ENCODE measurements at regions not wholly inside any gene's neighbourhood (a gene's known extent, or its start where the extent isn't known, plus 50 kb on each side); places are given as distances from the start of the nearest gene placed in this dataset.
A peak's percentile ranks its signal among the peaks of the same experiment; 100 is the strongest.

DNA sequence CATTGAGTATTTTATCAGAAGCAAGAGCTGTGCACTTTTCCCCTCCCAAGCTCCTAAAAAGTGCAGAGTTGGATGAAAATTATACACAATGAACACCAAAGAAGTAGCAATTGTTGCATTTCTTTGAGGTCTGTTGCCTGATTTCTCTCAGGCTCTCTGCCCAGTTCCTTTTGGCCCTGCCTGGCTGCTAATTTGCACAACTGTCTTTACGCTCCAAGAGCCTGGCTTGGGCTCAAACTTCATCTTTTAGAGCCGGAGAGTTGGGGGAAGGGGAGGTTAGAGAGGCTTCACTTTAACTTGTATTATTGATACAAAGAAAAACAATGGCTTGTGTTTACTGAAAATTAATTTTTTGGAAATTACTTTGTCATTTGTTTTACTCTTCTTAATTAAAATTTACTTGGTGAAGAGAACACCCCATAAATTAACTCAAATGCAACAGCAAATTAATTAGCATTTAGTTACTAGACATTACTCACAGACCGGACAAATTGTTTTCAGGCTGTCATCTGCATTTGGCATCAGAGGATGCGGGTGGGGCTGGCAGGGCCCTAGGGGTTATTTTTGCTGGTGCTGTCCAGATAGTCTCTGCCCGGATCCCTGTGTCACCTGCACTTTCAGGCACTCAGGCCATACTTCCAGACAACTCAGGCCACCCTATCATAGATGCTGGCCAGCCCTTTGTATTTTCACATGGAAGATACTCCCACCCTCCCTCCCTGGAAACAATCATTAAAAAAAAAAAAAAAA lies 407.3 kb downstream of the NXPE2 start:
- no peak for DNase-seq

DNA sequence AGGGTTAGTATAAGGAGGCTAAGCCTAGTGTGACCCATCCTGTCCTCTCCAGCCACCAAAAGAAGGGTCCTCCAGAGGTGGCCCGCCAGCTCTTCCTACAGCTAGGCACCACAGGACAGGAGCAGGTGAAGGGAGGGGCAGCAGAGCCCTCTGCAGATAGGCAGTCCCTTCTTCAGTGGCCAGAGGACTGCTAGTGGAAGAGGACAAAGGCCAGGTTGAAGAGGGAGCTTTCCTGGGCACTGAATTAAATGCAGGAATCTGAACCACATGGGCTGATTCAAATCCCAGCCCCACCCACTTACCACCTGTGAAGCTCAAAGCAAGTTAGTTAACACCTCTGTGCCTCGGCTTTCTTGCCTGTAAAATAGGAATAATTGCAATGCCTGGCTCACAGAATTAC lies 409.5 kb downstream of the NXPE2 start:
- DNase-seq: no peak

DNA sequence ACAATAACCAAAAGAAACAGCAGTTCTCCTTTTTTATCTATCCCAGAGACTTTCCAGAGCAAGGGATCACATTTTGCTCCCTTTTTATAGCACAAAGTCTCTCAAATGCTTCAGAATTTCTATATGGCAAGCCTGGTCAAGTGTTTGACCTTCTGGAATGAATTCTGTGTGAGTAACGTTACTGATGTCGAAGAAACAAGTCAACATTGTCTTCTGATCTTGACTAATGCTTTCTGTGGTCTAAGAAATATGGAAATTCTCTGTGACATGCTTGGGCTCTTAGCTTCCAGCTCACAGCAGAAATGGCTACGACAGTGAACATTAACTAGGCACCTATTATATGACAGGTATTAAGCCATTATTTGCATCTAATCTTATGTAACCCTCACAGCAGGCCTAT lies 411.7 kb downstream of the CADM1 start:
- DNase-seq: no peak

DNA sequence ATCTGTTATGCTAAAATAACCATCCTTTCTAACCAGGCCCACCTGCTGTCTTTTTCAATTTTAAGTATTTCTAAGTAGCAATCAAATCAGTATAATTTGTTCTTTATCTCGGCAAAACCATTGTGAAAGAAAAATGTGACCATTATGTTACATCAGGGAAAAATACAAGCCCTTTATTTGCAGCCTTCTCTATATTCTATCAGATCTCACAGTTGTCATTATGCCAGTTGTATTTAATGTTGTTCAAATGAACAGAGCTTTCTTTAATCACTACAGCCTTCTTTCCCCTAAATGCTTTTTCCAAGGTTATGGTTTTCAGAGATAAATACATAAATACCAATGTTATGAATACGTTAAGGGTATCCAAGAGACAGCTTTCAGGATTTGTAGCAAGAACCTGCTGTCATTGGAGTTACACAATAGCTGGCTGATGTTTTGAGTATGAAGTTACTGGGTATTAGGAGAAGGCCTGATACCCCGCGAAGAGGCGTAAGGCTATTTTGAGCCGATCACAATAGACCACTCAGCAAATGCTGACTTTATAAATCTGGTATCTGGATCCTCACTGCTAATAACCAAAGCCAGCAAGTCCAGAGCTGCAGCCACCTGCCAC lies 406.3 kb downstream of the CADM1 start:
- DNase-seq: no peak

DNA sequence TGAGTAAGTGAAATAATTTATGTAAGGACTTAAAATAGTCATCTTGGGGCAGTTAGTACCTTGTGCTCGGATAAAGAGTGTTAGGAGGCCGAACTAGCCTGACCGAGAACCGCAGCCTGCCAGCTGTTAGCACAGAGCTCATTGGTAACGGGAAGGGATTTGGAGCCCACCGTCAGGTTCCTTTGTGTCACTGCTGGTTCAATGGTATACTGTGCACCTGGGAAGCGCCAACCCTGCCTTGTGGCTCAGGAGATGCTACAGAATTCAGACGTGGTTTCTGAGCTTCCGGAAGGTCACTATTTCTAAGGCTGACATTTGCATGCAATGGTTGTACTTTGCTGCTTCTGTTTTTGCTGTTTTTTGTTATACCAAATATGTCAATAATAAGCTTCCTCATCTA lies 403.5 kb downstream of the CADM1 start:
- DNase-seq: no peak

DNA sequence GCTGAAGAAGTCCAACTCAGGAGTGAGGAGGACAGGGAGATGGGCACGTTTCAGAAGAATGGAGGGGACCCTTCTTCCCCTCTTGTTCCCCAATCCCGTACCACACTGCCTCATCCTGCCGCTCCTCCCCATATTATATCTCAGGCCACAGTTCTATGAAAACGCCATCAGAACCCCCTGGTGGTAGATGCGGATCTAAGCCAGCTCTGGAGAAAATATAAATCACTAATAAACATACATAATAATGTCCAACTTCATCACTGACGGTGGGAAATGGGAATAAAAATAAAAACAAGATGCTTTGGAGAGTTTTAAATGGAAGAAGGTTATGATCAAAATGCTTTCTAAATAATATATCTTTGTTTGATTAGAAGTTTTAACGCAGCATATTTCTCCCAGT lies 400.3 kb downstream of the CADM1 start:
- no peak for DNase-seq

DNA sequence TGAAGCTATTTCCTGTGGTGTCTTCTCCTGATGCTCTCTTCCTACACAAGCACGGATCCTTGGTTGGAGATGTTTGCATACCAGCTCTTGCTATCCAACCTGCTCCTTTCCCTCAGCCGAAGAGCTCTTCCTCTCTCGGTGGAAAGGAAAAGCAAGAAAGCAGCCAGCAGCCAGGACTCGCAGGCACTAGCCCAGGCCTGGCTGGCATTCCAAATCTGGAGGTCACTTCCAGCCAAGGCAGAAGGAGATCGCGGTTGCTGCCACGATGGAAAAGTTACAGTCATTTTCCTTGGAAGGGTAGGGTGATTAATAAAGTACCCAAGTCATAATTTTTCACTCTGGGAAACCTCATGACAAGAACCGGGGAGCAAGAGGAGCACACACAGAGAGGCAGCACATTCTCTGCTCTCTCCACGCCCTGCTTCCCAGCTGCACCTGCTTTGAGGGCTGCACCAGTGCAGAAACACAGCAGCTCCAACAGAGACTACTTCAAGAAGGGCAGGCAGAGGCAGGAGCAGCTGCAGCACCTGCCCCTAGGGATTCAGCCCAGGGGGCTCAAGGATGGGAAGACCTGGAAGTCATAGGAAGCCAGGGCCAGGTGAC lies 399.3 kb downstream of the CADM1 start:
- peak; percentile 45 to 59 for DNase-seq

DNA sequence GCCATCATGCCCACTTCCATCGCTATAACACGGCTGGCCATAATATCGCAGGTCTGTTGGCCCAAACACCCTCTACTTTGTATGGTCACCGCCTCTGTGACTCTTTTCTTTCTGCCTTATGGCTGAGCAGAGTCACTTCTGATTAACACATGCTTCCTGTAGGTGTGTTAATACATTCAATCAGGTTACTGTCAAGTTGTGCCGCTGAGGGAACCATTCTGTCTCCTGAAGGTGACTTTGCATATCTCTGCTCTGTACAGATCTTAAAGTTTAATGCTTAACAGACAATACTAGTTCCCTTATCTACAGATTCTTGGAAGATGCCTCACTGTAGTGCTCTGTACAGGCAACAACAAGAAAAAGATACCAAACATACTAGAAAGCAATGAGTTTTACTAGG lies 393.1 kb downstream of the CADM1 start:
- DNase-seq: no peak

DNA sequence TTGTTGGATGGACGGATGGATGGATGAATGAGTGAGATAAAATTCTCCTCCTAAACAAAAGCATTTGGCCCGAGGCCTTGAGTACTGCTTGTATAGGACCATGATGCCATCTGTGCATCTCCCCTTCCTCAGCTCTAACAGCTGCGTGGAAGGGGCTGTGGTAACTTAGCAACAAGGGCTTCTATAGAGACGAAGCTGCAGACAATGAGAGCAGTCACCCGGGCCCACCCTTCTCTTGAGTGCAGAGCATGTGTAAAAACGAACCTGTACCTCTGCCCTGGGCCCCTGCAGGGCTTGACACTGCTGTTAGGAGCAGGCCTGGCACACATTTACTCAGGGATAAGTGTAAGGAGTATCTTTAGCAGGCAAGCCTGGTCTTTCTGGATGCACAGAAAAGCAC lies 391.5 kb downstream of the CADM1 start:
- DNase-seq: no peak

DNA sequence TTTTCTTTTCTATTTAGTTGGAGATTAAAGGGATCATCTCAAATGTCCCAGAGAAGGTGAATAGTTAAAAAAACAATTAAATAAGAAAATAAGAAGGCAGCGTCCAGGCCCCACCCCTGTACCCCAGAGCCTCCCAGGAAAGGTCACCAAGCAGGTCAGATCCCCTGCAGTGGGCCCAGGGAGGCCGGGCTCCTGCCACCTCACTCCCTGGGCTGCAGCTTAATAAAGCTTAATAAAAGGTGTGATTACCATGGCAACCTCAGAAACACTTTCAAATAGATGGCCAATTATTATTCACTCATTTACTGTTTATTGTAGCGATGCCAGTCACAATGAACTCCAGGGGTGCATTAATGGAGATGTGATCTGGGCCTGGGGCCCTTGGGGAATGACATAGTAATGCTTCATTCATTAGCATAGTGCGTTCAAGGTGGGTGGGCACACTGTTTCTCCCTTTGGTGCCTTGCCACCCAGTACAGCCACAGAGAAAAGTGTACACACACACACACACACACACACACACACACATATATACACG lies 386.2 kb downstream of the CADM1 start:
- DNase-seq: no peak

DNA sequence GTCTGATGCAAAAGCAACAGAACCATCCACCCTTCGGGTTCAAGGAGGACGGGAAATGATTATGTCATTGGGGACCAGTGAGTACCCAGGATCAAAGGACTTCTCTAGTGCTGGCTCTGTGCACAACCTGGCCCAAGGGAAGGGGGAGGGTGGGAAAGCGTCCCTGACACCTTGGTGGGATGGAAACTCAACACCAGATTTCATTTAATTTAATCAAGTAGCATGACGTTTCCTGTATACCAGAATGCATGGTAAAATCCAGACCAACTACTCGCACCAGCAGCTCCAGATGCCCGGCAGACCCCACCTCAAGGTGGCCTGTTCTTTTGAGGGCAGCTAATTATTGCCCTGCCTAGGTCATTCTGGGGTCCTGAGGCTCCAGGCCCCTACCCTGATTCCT lies 385.1 kb downstream of the CADM1 start:
- DNase-seq: no peak

Data from NCI-H187 (cell line).